HG03354 (cell line): ENCODE measurements at regions not wholly inside any gene's neighbourhood (a gene's known extent, or its start where the extent isn't known, plus 50 kb on each side); places are given as distances from the start of the nearest gene placed in this dataset.
"Not testable (repeated sequence)": the region's sequence is repeated elsewhere in the genome, so short reads cannot be mapped to it uniquely, and the experiment has no call there.

ENCODE experiments used
- ATAC-seq: cut with Tn5 transposase; IDR thresholded peaks from one replicate; pipeline ENCODE4 v1.9.1; 2021; ENCODE audit warnings: mild to moderate bottlenecking; ENCODE audit not compliant: unreplicated experiment, poor library complexity, severe bottlenecking

DNA sequence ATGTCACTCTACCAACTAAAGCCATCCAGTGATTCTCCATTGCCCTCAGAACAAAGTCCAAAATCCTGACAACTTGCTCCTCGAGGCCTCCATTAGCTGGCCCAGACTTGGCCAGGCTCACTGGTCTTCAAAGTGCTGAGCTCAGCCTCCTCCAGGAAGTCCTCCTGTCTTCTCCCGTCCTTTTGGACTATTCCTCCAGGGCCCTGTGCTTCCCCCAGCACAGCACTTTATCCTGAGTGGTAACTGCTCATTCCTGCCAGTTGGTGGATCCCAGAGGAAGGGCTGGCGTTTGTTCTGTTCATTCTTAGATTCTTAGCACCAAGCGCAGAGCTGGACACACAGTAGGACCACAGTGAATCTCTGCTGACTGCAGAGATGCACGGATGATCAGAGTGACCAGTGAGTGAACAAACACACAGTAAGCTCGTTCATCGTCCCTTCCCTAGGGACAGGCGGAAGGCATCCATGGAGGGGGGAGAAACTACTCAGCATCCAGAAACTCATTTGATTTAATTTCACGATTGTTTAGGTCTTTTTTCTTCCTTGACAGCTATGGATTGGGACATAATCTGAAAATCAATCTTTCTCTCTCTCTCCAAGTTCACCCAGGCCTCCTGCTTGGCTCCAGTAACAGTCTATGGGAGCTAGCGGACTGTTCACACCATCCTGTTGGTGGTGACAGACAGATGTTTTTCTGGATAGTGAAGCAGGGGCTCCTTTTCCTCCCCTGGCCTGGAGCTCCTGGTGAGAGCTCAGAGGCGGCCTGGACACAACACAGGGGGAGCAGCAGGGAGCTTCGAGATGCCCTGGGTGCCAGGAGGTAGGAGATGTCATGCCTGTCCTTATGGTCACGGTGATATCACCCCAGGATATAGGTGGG, 180.2 kb downstream of the PTPRU start:
- no peak for ATAC-seq

DNA sequence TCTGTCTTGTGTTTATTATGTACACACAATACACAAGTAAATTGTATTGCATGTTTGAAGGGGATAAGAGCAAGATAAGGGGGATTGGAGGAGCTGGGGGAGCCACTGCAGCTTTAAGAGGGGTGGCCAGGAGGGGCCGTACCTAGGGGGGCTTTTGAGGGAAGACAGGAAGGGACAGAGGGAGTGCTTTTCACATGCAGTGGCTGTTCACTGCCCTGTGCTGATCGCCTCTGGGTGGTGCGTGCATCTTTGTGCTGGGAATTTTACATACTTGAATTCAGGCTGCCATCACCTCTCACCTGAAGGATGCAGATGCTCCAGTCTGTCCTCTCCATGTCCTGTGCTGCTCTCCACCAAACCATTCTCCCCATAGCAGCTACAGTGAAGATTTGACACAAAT, 179.5 kb downstream of the PTPRU start:
- ATAC-seq, result no peak

DNA sequence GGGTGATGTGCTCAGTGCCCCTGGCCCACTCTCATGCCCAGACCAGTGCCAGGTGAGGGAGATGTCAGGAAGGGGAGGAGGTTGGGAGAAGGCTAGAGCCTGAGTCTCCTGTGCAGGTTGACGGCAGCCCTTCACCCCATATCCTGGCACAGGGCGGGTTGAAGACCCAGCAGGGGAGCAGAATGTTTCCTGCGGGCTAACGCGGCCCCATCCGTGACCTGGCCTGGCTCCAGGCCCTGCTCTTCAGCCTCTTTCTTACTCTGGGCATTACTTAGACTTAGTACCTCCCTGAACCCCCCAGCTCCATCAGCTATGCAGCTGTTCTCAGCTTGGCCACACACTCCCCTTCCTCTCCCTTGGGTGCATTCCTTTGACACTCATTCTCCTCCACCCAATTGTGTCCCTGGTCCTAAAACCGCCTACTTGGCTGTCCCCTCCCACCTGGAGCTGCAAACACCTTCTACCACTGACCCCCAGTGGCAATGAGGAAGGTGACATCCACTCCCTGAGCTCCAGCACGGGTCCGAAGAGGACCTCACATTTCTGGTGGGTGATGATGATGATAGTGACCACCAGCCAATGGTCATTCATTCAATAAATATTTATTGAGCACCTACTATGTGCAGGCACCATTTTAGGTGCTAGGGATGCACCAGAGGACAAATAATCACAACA, 179.0 kb downstream of the PTPRU start:
- ATAC-seq, result no peak

DNA sequence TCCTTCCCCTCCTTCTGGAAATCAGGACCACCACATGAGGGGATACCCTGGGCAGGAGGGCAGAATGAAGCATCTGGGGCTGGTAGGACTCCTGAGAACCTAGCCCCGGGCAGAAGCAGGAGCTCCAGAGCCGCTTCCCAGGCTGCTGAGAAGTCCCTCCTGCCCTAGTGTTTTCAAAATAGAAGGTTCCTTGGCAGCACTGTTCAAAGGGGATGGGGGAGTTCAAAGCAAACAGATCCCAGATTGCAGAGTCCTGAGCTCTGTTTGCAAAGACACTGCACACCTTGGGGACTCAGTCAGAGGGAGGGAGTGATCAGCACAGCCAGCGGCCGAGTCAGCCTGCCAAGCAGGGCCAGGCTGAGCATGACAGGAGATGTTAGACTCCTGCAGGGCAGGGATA, 177.8 kb downstream of the PTPRU start:
- no peak for ATAC-seq

DNA sequence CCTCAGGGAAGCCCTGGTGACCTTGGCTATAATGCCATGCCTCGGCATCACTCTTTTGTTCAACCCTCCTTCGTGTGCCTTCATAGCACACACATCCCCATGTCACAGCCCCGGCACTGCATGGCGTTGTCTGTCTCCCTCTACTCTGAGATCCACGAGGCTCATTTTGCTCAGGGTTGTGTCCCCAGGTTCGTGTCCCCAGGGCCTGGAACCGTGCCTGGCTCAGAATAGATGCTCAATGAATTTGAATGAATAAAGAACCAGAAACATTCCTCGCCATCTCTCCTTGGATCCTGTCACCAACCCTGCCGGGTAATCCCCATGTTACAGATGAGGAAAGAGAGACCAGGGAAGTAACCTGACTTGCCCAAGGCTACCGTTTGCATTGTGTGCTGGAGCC, 177.3 kb downstream of the PTPRU start:
- no peak for ATAC-seq

DNA sequence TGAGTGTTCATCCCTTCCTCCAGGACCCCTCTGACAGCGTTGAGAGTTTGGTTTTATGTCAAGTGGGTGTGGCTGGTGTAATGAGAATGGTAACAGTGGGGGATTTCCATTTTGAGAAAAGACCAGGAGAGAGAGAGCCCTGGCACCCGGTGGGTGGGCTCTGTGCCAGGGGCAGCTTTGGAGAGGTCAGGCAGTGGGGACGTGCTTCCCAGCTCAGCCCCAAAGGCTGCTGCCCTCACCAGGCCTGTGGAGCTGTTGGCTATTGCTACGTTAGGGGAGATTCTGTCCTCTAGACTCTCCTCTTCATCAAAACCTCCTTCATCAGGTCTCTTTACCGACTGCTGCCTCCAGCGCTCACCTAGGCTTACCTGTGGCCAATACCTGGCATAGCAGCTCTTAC, 176.3 kb downstream of the PTPRU start:
- ATAC-seq, result no peak

DNA sequence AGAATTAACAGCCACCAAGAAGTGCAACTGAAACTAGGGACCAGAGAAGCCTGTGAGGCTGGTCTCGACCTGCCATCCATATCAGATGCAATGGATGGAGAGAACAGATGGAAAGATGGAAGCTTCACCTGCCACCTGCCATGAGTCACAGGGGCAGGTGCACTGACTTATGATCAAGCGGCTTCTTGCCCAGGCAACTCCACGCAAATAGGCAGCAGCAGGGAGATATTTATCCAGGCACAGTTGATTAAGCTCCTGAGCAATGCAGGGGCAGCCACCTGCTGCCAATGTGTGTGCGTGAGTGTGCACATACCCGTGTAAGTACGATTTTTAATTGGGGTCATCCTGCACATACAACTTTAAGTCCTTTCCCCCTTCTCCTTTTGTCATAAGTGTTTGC, 174.2 kb downstream of the PTPRU start:
- ATAC-seq, result no peak

DNA sequence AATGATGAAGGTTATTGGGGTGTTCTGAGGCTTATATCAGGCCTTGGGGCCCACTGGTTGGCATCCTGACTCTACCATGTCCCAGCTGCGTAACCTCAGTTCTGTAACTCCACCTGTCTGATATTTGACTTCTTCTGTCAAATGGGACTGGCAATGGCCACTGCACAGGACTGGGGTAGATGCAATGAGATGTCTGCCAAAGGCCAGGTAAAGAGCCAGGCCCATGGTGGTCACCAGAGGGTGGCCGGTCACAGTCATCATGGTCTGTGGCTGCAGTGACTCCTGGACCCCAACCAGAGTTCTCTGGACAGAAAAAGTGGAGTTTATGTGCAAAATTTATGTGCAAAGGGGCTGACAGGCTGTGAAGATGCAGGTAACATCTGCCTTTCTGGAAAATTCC, 173.3 kb downstream of the PTPRU start:
- no peak for ATAC-seq

DNA sequence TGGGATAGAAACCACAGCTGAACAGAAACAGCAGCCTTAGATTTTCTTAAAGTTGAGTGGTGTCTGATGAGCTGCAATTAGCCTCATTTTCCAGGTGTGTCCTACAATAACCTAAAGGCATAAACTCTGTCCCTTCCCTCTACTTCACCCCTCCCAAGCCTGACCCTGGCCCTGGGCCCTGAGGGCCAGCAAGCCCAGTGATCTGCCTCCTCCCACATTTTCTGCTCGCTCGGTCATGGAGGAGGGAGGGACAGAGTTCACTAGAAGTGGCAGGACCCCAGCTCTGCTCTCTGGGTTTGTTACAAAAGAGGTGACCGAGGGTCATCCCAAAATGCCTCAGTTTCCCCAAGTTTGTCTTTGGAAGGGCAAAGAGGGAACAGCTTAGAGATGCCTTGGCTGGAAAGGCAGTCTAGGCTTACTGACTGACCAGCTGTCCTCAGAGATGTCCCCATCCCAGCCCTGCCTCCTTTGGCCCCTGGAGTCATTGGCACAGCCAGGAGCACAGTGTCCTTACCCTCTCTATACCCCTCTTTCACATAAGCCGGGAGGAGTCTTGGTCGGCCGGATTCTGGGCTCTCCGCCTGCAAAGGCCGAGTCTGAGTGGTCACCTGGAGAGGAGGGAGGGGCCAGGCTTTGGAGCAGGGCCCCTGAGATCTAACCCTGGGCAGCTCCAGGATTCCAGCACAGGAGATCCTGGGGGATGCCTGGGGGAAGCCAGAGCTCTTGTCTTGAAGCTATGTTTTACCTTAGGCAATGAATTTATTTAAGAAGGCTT, 172.7 kb downstream of the PTPRU start:
- no peak for ATAC-seq

DNA sequence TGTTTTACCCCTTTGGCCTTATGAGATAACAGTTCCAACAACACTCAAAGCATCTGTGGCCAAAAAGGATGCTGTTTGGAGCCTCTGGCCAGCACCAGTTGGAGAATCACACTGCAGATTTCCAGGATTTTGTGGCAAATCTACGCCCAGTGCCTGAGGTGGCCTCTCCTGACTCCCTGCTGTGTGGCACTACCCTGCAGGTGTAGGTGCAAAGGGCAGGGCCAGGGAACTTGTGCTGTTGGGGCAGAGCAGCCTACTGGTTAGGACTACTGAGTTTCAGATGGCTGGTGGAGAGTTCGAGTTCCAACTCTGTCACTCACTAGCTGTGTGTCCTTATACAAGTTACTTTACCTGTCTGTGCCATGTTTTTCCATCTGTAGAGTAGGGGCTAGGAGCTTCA, 170.5 kb downstream of the PTPRU start:
- ATAC-seq, result no peak

DNA sequence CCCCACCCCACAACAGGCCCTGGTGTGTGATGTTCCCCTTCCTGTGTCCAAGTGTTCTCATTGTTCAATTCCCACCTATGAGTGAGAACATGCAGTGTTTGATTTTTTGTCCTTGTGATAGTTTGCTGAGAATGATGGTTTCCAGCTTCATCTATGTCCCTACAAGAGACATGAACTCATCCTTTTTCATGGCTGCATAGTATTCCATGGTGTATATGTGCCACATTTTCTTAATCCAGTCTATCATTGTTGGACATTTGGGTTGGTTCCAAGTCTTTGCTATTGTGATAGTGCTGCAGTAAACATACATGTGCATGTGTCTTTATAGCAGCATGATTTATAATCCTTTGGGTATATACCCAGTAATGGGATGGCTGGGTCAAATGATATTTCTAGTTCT, 163.9 kb downstream of the PTPRU start:
- not testable (repeated sequence) for ATAC-seq

DNA sequence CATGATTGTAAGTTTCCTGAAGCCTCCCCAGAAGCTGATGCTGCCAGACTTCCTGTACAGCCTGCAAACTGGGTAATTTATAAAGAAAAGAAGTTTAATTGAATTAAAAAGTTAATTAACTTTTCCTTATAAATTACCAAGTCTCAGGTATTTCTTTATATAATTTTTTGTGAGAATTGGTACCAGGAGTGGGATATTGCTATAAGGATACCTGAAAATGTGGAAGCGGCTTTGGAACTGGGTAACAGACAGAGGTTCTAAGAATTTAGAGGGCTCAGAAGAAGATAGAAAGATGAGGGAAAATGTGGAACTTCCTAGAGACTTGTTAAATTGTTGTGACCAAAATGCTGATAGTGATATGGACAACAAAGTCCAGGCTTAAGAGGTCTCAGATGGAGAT, 163.1 kb downstream of the PTPRU start:
- no peak for ATAC-seq

DNA sequence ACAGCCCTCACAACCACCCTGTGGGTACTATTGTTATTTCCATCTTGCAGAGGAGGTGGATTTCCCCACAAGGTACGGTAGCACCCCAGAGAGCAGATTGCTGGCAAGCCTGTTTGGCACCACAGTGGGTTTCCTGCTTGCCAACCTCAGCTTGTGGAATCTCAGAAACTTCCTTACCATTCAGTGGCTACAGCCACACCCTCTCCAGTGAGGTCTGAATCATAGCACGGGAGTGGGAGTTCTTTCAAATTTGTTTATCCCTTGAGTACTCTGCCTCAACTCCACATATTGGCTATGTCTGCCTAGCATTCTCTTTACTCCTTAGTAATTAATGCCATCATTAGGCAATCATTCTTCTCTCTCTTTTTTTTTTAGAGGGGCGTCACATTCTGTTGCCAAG, 162.1 kb downstream of the PTPRU start:
- ATAC-seq, result no peak

DNA sequence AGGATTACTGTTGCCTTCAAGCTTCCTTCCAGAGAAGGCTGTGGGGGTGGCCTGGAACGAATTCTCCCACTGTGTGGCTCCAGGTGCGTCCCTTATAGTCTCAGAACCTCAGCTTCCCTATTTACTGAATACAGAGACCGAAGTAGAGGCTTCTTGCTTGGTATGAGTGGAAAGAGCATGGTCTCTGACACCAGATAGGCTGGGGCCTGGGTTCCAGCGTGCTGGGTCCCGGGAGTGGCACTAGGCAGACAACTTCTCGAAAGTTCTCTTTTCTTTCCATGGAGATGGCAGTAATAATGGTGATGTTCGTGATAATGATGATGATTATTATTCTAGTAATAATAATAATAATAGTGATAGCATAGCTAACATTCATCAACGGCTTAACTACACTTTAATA, 161.7 kb downstream of the PTPRU start:
- ATAC-seq, result no peak

DNA sequence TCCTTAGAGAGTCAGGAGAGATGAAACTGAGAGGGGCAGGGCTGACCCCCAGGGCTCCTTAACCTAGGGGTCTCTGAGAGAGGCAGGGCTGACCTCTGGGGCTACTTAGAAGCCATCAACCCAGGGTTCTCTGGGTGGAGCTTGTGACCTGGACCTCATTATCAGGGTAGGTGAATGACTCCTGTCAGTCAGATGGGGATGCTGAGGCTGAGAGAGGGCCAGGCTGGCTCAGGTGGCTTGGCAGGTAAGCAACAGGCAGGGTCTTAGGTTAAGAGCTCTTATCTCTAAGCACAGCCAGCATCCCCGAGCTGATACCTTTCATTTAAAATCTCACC, 160.9 kb downstream of the PTPRU start:
- no peak for ATAC-seq

DNA sequence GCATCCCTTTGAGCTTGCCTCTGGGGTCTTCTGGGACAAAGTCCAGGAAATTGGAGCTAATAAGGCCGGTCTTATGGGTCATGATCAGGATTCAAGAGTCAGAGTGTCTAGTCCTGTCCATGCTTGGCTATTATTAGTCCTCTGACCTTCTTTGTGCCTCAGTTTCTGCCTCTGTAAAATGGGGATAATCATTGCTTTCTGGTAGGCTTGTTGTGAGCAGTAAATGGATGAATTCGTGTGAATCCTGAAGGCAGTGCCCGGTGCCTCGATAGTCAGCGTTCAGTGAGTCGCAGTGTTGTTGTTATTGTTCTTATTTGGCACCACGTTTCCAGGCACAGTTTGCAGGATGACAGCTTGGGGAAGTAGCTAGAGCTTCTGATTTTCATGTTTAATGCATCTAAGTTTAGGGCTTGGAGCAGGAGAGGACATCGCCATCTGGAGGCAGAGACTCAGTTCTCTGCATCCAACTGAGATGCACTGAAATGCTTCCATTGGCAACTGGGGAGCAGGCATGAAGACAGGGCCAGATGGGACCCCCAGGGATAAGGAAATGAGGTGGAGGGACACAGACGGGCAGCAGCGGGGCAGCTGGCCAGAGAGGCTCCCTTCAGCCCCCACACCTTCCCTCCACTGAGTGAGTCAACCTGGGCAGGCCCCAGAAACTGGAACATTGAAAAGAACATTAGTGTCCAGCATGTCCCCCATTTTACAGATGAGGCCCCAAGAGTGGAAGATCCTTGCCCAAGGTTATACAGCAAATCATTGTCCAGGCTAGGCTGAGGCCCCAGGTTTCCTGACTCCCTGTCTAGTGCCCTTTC, 160.3 kb downstream of the PTPRU start:
- no peak for ATAC-seq

DNA sequence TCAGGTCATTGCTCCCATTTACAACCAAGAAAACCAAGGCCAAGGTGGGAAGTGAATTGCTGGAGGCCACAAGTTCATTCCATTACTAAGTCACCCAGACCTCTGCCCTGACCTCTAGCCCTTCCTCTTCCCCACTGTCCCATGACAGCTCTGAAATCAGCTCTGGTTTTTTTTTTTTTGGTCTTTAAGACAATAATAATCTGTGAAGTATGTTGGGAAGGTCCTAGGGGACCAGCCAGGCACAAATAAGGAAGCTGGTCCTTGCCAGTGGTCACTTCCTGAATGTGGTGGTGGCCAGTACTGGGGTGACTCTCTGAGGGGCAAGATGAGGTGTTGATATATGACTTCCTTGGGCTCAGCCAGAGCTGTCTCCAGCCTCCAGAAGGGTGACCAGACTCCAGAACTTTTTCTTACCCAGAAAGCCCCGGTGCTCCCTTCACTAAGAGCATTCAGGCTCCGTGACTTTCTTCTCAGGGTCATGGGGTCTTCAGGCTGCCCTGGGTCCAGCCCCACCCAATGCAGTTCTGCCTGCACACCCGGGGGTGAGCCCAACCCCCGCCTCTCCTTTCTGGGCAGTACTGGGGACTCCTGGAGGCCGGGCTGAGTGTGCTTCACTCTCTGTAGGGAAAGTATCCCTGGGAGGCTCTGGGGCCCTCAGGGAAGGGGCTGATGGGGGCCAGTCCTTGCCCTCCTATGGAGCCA, 159.6 kb downstream of the PTPRU start:
- ATAC-seq, result no peak

DNA sequence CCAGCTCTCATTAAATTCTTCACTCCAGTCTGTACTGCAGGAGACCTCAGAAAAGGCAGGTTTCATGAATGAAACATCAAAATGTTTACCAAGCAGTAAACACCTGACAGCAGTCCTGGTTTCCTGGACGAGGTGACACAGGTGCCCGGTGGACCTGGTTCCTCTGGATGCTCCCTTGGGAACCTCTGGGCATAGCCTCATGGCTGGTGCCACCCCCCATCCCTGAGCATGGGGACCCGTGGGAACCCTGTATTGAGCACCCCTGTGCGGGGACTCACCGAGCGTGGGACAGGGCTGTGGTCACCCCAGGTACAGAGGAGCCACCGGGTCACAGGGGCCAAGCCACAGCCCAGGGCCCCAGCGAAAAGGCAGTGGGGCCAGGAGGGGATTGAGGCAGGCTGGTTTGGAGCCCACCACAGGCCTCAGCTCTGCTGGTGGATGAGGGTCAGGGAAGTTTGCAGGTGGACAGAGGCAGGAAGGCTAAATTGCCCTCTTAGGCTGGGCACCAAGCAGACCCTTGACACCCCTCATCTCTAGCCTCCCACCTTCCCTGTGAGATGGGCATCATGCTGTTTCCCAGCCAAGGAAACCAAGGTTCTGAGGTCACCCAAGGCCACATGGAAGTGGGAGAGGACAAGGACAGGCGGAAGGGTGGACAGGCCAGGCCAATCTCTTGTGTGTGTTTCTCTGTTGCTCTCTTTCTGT, 158.4 kb downstream of the PTPRU start:
- ATAC-seq, result no peak

DNA sequence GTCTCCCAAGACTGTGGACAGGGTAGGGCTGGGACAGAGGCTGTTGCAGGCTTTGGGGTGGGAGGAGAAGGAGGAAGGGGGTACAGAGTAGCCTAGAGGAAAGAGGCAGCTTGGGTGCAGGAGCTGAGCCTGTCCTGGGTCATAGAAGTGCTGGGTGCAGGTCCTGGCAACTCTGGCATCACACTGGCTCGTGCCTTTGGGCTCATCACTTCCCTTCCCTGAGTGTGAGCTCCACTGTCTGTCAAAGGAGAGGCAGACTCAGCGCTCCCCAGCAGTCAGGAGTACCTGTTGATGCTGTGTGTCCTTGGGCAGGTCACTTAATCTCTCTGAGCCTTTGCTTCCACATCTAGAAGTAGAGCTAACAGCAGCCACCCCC, 157.1 kb downstream of the PTPRU start:
- ATAC-seq, result no peak
